IMR-90 (cell line): ENCODE measurements at regions not wholly inside any gene's neighbourhood (a gene's known extent, or its start where the extent isn't known, plus 50 kb on each side); places are given as distances from the start of the nearest gene placed in this dataset.

Experiments
- ATAC-seq: fragments of 200-7000 bp; cut with Tn5 transposase; 2 replicates; pipeline ENCODE4 v1.9.1; 2020; ENCODE audit warnings: low read depth, mild to moderate bottlenecking, moderate library complexity
- BruUV-seq: library from RNA; stranded (reverse); fragments of 400-500 nt; replicated peaks from 2 replicates; lab custom pipeline; 2021; lab: Mats Ljungman, UMichigan
- CTCF ChIA-PET: fragments of 300-600 bp; formaldehyde crosslinking; extraction: SDS; loops from one replicate; lab custom pipeline; 2021; ENCODE audit warnings: antibody characterized with exemption; lab: Yijun Ruan, JAX
- POLR2A ChIA-PET: fragments of 300-600 bp; sonication (Branson Sonifier 250); formaldehyde crosslinking; loops from one replicate; lab custom pipeline; 2022; ENCODE audit warnings: antibody characterized with exemption; ENCODE audit not compliant: unreplicated experiment; lab: Charles Lee
- DNase-seq: peaks from one replicate; pipeline ENCODE4 v3.0.0; 2013
- H2AFZ ChIP-seq: replicated peaks from 2 replicates; pipeline ENCODE3; 2013; ENCODE audit warnings: low read length, mild to moderate bottlenecking; ENCODE audit not compliant: poor library complexity
- H2AK5ac ChIP-seq: 2 replicates; pipeline ENCODE4 v1.6.1; 2013; ENCODE audit warnings: low read depth, low read length, inconsistent platforms
- H2AK9ac ChIP-seq: replicated peaks from 2 replicates; pipeline ENCODE3; 2013; ENCODE audit warnings: mild to moderate bottlenecking, low read depth, low read length, moderate library complexity; ENCODE audit not compliant: poor library complexity
- H2BK120ac ChIP-seq: 2 replicates; pipeline ENCODE4 v1.6.1; 2013; ENCODE audit warnings: low read depth, low read length, inconsistent platforms
- H2BK15ac ChIP-seq: 3 replicates; pipeline ENCODE4 v1.6.1; 2013; ENCODE audit warnings: low read depth, low read length, inconsistent platforms
- H2BK20ac ChIP-seq: 2 replicates; pipeline ENCODE4 v1.6.1; 2013; ENCODE audit warnings: low read depth, mild to moderate bottlenecking, inconsistent platforms, low read length, moderate library complexity
- H2BK5ac ChIP-seq: 2 replicates; pipeline ENCODE4 v1.6.1; 2013; ENCODE audit warnings: mild to moderate bottlenecking, low read depth, low read length, inconsistent platforms; ENCODE audit not compliant: poor library complexity, severe bottlenecking
- H3K14ac ChIP-seq: replicated peaks from 2 replicates; pipeline ENCODE4 v1.6.1; 2013; ENCODE audit warnings: low read depth, low read length, inconsistent platforms
- H3K18ac ChIP-seq: 2 replicates; pipeline ENCODE4 v1.6.1; 2013; ENCODE audit warnings: low read depth, low read length, control low read depth
- H3K23ac ChIP-seq: 2 replicates; pipeline ENCODE4 v1.6.1; 2013; ENCODE audit warnings: low read depth, low read length, inconsistent platforms
- H3K27ac ChIP-seq: 2 replicates; pipeline ENCODE4 v1.5.1; 2013; ENCODE audit warnings: mild to moderate bottlenecking, control low read depth, low read length; ENCODE audit not compliant: insufficient read depth
- H3K27me3 ChIP-seq: 2 replicates; pipeline ENCODE4 v1.6.1; 2013; ENCODE audit warnings: low read length; ENCODE audit not compliant: control insufficient read depth, insufficient read depth
- H3K36me3 ChIP-seq: 2 replicates; pipeline ENCODE4 v1.6.1; 2013; ENCODE audit warnings: low read length, mixed read lengths; ENCODE audit not compliant: control insufficient read depth, insufficient read depth
- H3K4ac ChIP-seq: 2 replicates; pipeline ENCODE4 v1.6.1; 2013; ENCODE audit warnings: low read depth, low read length, inconsistent platforms
- H3K4me1 ChIP-seq: 2 replicates; pipeline ENCODE4 v1.6.1; 2013; ENCODE audit warnings: low read length, mixed read lengths; ENCODE audit not compliant: control insufficient read depth, insufficient read depth
- H3K4me2 ChIP-seq: 2 replicates; pipeline ENCODE4 v1.6.1; 2013; ENCODE audit warnings: low read depth, mild to moderate bottlenecking, control low read depth, low read length, moderate library complexity
- H3K4me3 ChIP-seq: 2 replicates; pipeline ENCODE4 v1.5.1; 2013; ENCODE audit warnings: low read depth, mild to moderate bottlenecking, control low read depth, low read length, moderate library complexity; ENCODE audit not compliant: insufficient read depth
- H3K56ac ChIP-seq: 2 replicates; pipeline ENCODE4 v1.6.1; 2013; ENCODE audit warnings: low read length, inconsistent platforms; ENCODE audit not compliant: insufficient read depth; ENCODE audit errors: extremely low read depth
- H3K79me1 ChIP-seq, 2 experiments: 2 replicates each; pipeline ENCODE4 v1.6.1; 2013; ENCODE audit warnings: low read length in 2 of 2, inconsistent platforms in 1 of 2, low read depth in 1 of 2
- H3K9ac ChIP-seq: 2 replicates; pipeline ENCODE4 v1.6.1; 2013; ENCODE audit warnings: low read depth, low read length, control low read depth
- H3K9me1 ChIP-seq: 2 replicates; pipeline ENCODE4 v1.6.1; 2013; ENCODE audit warnings: low read length, inconsistent platforms; ENCODE audit not compliant: insufficient read depth
- H3K9me3 ChIP-seq: 2 replicates; pipeline ENCODE4 v1.6.1; 2013; ENCODE audit warnings: low read length; ENCODE audit not compliant: control insufficient read depth, insufficient read depth
- H4K20me1 ChIP-seq: 2 replicates; pipeline ENCODE4 v1.6.1; 2013; ENCODE audit warnings: low read length, inconsistent platforms; ENCODE audit not compliant: insufficient read depth
- H4K5ac ChIP-seq: 2 replicates; pipeline ENCODE4 v1.6.1; 2013; ENCODE audit warnings: mild to moderate bottlenecking, low read depth, low read length, control low read depth
- H4K8ac ChIP-seq, 2 experiments: 2 replicates each; pipeline ENCODE4 v1.6.1; 2013; ENCODE audit warnings: low read depth in 2 of 2, low read length in 2 of 2, control low read depth in 1 of 2, inconsistent platforms in 1 of 2
- H4K91ac ChIP-seq: 2 replicates; pipeline ENCODE4 v1.6.1; 2013; ENCODE audit warnings: low read depth, low read length, inconsistent platforms; ENCODE audit not compliant: insufficient read depth
- BHLHE40 ChIP-seq: fragments of 150-350 bp; IDR thresholded peaks from 2 replicates; pipeline ENCODE4 v1.6.1; 2016; ENCODE audit warnings: mild to moderate bottlenecking, low read depth, low read length
- CHD1 ChIP-seq: IDR thresholded peaks from 2 replicates; pipeline ENCODE4 v1.6.1; 2012; ENCODE audit warnings: low read depth, low read length, improper control_type of control experiment
- CTCF ChIP-seq: conservative IDR thresholded peaks from 2 replicates; pipeline ENCODE4 v1.5.1; 2012; ENCODE audit warnings: mild to moderate bottlenecking, low read depth, low read length, improper control_type of control experiment
- MAFK ChIP-seq: IDR thresholded peaks from 2 replicates; pipeline ENCODE4 v1.6.1; 2012; ENCODE audit warnings: low read depth, low read length, improper control_type of control experiment
- MAZ ChIP-seq: IDR thresholded peaks from 2 replicates; pipeline ENCODE4 v1.6.1; 2012; ENCODE audit warnings: low read depth, mild to moderate bottlenecking, low read length, improper control_type of control experiment, moderate library complexity, borderline replicate concordance
- MXI1 ChIP-seq: IDR thresholded peaks from 2 replicates; pipeline ENCODE4 v1.6.1; 2012; ENCODE audit warnings: low read depth, mild to moderate bottlenecking, low read length, moderate library complexity, borderline replicate concordance
- NFE2L2 ChIP-seq: fragments of 150-350 bp; IDR thresholded peaks from 2 replicates; pipeline ENCODE4 v1.6.1; 2016; ENCODE audit warnings: low read depth, mild to moderate bottlenecking, low read length
- SMC3 ChIP-seq: fragments of 150-350 bp; IDR thresholded peaks from 2 replicates; pipeline ENCODE4 v1.6.1; 2016; ENCODE audit warnings: low read depth, mild to moderate bottlenecking, antibody characterized with exemption, low read length, moderate library complexity
- USF2 ChIP-seq: fragments of 150-350 bp; IDR thresholded peaks from 2 replicates; pipeline ENCODE4 v1.6.1; 2017; ENCODE audit warnings: mild to moderate bottlenecking, antibody characterized with exemption, low read length, low read depth
- WGBS, 2 experiments: methylation state at CpG; one replicate each; pipeline versions ENCODE4 v1.1.5 to v1.1.7; 2013; ENCODE audit warnings: missing lambda C conversion rate in 2 of 2; ENCODE audit not compliant: insufficient read length in 1 of 2; ENCODE audit errors: extremely low coverage in 2 of 2; 5-methylcytosine and 5-hydroxymethylcytosine counted together
- dilution Hi-C: fragments of 300-500 bp; cut with HindIII; formaldehyde crosslinking; loops from one replicate; pipeline ENCODE4 v1.14.3; 2018; ENCODE audit warnings: low sequenced_read_pairs; ENCODE audit not compliant: unreplicated experiment
- in situ Hi-C: fragments of 300-500 bp; cut with MboI; formaldehyde crosslinking; loops from 3 replicates; pipeline ENCODE4 v1.14.3; 2019; ENCODE audit warnings: low sequenced_read_pairs, inconsistent platforms, mixed read lengths
- intact Hi-C: fragments of 100-400 bp; cut with micrococcal nuclease; formaldehyde crosslinking; loops from 2 replicates; pipeline ENCODE4 v1.10.0; 2022

DNA sequence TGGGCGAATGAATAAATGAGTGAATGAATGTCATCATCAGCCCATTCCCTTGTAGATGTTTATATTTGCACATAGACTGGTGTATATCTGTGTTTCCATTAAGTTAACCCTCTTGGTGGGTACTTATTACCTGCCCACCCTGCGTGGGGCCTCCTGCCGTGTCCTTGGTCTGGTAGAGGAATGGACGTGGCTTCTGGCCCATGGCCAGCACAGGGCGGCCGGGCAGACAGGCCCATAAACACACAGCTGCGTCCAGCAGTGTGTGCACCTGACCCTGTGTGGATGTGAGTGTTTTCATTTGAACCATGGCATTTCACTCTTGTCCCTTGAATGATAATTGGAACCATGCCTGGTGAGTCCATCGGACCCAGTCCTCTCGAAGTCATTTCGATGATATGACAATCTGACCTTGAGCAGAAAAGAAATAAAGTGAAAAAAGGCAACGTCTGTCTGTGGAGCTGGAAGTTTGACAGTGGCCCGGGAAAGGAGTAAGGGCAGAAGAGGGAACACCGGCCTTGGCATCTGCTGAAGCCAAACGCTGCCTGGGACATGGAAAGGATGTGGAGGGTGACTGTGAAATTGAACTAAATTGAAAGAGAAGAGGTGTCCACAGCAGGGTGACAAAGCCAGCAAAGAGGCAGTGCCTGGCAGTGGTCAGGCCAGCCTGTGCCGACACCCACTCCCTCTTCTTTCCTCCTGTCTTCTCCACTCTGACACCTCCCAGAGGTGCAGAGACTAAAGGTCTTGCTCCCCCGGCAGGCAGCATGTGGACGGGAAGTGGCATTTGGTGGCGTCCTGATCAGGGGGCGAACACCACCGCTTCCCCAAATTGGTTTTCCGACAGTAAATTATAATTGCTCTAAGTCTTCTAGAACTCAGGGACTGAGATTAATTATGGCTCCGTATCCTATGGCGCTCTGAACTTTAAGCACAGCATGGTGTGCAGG lies 199.0 kb upstream of the ZMIZ1 start (continued):
- no peak for TF ChIP-seq MAFK

- H2AFZ ChIP-seq, result no peak overlapping the region
- DNase-seq (no peak), ATAC-seq (no peak)
- no peak overlapping the region for H2BK120ac ChIP-seq
- dilution Hi-C loops (no loop called here), intact Hi-C loops (no loop called here), in situ Hi-C loops (no loop called here)
- H3K9ac ChIP-seq, result no peak overlapping the region
- no peak overlapping the region for H3K4ac ChIP-seq
- H4K91ac ChIP-seq, result no peak overlapping the region
- H3K27ac ChIP-seq, result no peak overlapping the region
- H4K5ac ChIP-seq, result no peak overlapping the region
- WGBS, 2 experiments, result no CpG with 5 or more reads among the region's 3 CpGs
- H2BK15ac ChIP-seq, result no peak overlapping the region
- H3K4me1 ChIP-seq, result no peaks in the 10 kb centered on the region; the same call in 1 of the 2 replicates
- H3K36me3 ChIP-seq, result no peaks in the 10 kb centered on the region
- H3K9me1 ChIP-seq, result no peaks in the 10 kb centered on the region; the same call in 1 of the 2 replicates
- H3K79me1 ChIP-seq, result no peaks in the 10 kb centered on the region
- no peak overlapping the region for H3K18ac ChIP-seq
- no peak overlapping the region for H2AK9ac ChIP-seq
- H3K14ac ChIP-seq, result no peak overlapping the region
- no peak overlapping the region for H3K4me3 ChIP-seq
- TF ChIP-seq NFE2L2, result no peak
- no peak for TF ChIP-seq BHLHE40
- no peak for TF ChIP-seq MAZ
- TF ChIP-seq SMC3, result no peak
- TF ChIP-seq MXI1, result no peak
- no peak for TF ChIP-seq CTCF
- TF ChIP-seq USF2, result no peak
- no peak for TF ChIP-seq CHD1
- ChIA-PET CTCF (no interaction called here), POLR2A (no interaction called here)
- H4K8ac ChIP-seq, result no peak overlapping the region
- no TSS peak for BruUV-seq
- no peak overlapping the region for H3K56ac ChIP-seq
- H4K20me1 ChIP-seq, result no peaks in the 10 kb centered on the region
- H3K23ac ChIP-seq, result no peak overlapping the region
- H3K4me2 ChIP-seq, result no peak overlapping the region
- H3K27me3 ChIP-seq, result peaks cover 43% of the 10 kb centered on the region
- H2AK5ac ChIP-seq, result no peak overlapping the region
- no peak overlapping the region for H2BK20ac ChIP-seq
- no peaks in the 10 kb centered on the region for H3K9me3 ChIP-seq
- no peak overlapping the region for H2BK5ac ChIP-seq
Measured at GRCh38 chr10:78870458-78870857, 198.3 kb upstream of the ZMIZ1 start.
